Activated T-helper 2 cell treated with anti-CD3 and anti-CD28 coated beads, Interferon-gamma antibody, Interleukin-2, Interleukin-4, amounts not matched to agents 10 μg/mL and 5 μg/mL and 100 μg/mL, durations not matched to agents 14 hours and 24 hours and 36 hours (primary cell): ENCODE measurements at regions not wholly inside any gene's neighbourhood (a gene's known extent, or its start where the extent isn't known, plus 50 kb on each side); places are given as distances from the start of the nearest gene placed in this dataset.

ENCODE experiments used
- DNase-seq: peaks from one replicate; pipeline ENCODE4 v3.0.0; 2021; ENCODE audit warnings: low spot score
- H3K27ac Mint-ChIP-seq: one replicate; pipeline ENCODE4 v1.8.0; 2021; ENCODE audit warnings: mixed read lengths
- H3K27me3 Mint-ChIP-seq: one replicate; pipeline ENCODE4 v1.8.0; 2021; ENCODE audit warnings: low read depth, mixed read lengths
- H3K36me3 Mint-ChIP-seq: one replicate; pipeline ENCODE4 v1.8.0; 2021; ENCODE audit warnings: low read depth, mixed read lengths
- H3K4me1 Mint-ChIP-seq: one replicate; pipeline ENCODE4 v1.8.0; 2021; ENCODE audit warnings: low read depth, mixed read lengths
- H3K4me3 Mint-ChIP-seq: one replicate; pipeline ENCODE4 v1.8.0; 2021; ENCODE audit warnings: low read depth, mild to moderate bottlenecking, moderate library complexity, mixed read lengths
- H3K9me3 Mint-ChIP-seq: one replicate; pipeline ENCODE4 v1.8.0; 2021; ENCODE audit warnings: mixed read lengths
- intact Hi-C: fragments of 100-400 bp; cut with micrococcal nuclease; formaldehyde crosslinking; loops from one replicate; pipeline ENCODE4 v1.15.1; 2023

DNA sequence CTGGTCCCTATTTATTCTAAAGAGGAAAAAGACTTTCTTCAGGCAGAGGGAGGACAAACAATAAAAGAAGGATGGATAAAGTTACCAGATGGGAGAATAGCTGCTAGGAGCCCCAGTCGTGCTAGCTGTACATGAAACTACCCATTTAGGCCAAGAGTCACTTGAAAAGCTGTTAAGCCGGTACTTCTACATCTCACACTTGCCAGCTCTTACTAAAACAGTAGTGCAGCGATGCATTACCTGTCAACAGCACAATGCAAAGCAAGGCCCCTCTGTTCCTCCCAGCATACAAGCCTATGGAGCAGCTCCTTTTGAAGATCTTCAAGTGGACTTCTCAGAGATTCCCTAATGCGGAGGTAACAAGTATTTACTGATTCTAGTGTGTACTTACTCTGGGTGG, 1138.8 kb downstream of the ARAP2 start:
- H3K27me3 Mint-ChIP-seq: no peaks in the 10 kb centered on the region
- H3K4me1 Mint-ChIP-seq: no peaks in the 10 kb centered on the region
- DNase-seq: no peak
- no peak overlapping the region for H3K4me3 Mint-ChIP-seq
- peaks cover 17% of the 10 kb centered on the region for H3K9me3 Mint-ChIP-seq
- no peak overlapping the region for H3K27ac Mint-ChIP-seq
- intact Hi-C loops: no loop called here
- H3K36me3 Mint-ChIP-seq: no peaks in the 10 kb centered on the region

DNA sequence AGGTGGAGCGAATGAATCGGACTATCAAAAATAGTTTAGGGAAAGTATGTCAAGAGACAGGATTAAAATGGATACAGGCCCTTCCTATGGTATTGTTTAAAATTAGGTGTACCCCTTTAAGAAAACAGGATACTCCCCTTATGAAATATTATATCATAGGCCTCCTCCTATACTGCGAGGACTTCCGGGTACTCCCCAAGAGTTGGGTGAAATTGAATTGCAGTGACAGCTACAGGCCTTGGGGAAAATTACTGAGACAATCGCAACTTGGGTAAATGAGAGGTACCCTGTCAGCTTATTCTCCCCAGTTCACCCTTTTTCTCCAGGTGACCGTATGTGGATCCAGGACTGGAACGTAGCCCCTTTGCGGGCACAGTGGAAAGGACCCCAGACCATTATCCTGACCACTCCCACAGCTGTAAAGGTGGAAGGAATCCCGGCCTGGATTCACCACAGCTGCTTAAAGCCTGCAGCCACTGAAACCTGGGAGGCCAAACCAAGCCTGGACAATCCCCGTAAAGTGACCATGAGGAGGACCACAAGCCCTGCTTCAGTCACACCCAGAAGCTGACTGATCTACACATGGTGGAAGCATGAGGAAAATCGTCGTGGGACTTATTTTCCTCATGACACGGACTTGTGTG, 1138.1 kb downstream of the ARAP2 start:
- no peaks in the 10 kb centered on the region for H3K36me3 Mint-ChIP-seq
- intact Hi-C loops: no loop called here
- no peaks in the 10 kb centered on the region for H3K4me1 Mint-ChIP-seq
- peaks cover 16% of the 10 kb centered on the region for H3K9me3 Mint-ChIP-seq
- no peak overlapping the region for H3K27ac Mint-ChIP-seq
- H3K27me3 Mint-ChIP-seq: no peaks in the 10 kb centered on the region
- H3K4me3 Mint-ChIP-seq: no peak overlapping the region
- no peak for DNase-seq

DNA sequence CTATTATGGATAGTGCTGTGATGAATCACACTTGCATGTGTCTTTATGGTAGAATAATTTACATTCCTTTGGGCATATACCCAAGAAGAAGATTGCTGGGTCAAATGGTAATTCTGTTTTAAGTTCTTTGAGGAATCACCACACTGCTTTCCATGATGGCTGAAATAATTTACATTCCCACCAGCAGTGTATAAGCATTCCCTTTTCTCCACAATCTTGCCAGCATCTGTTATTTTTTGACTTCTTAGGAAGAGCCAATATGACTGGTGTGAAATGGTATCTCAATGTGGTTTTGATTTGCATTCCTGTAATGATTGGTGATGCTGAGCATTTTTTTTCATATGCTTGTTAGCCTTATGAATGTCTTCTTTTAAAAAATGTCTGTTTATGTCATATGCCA, 1120.2 kb downstream of the ARAP2 start:
- Mint-ChIP-seq H3K36me3 (no peaks in the 10 kb centered on the region), H3K4me1 (no peaks in the 10 kb centered on the region), H3K27ac (no peak overlapping the region), H3K4me3 (no peak overlapping the region), H3K27me3 (no peaks in the 10 kb centered on the region), H3K9me3 (no peaks in the 10 kb centered on the region)
- DNase-seq: no peak
- intact Hi-C loops: no loop called here

DNA sequence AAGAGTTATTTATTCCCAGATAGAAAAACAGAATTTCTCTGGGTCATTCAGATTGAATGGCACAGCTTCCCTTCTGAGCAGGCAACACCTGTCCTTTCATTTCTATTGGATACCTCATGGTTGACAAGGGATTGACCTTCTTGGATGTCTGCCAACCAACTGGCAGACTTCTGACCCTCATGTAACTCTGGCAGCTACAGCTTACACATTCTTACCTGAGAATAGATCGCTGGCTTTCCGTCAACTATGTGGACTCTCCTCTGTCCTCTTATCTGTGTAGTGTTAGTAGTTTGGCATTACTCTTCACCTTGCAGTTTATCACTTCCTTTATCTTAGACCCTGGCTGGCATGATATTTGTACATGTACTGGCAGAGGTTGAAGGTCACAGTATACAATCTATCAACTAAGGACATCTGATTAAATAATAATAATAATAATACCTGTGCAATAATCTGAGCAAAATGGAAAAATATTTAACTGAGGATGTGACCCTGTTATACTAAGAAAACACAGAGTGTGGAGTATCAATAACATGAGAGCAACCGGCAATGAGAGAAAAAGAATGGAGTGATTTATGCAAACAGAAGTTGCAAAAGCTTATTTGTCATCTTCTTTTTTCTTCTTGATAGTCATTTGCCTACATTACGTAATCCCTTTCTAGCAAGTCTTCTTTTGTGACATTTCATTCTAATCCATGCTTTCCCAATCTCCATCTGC, 1118.2 kb downstream of the ARAP2 start:
- no peaks in the 10 kb centered on the region for H3K9me3 Mint-ChIP-seq
- intact Hi-C loops: no loop called here
- no peak for DNase-seq
- no peaks in the 10 kb centered on the region for H3K27me3 Mint-ChIP-seq
- no peak overlapping the region for H3K4me3 Mint-ChIP-seq
- no peak overlapping the region for H3K27ac Mint-ChIP-seq
- no peaks in the 10 kb centered on the region for H3K4me1 Mint-ChIP-seq
- no peaks in the 10 kb centered on the region for H3K36me3 Mint-ChIP-seq

- Mint-ChIP-seq H3K4me1 (no peaks in the 10 kb centered on the region), H3K4me3 (no peak overlapping the region), H3K36me3 (no peaks in the 10 kb centered on the region), H3K9me3 (peaks cover 11% of the 10 kb centered on the region), H3K27me3 (no peaks in the 10 kb centered on the region), H3K27ac (no peak overlapping the region)
- DNase-seq: no peak
- intact Hi-C loops: no loop called here
These were observed 1105.9 kb downstream of the ARAP2 start for GRCh38 chr4:35138449-35138848.

GRCh38 chr4:35147761-35148160, 1096.6 kb downstream of the ARAP2 start:
- peaks cover 27% of the 10 kb centered on the region for H3K9me3 Mint-ChIP-seq
- intact Hi-C loops: no loop called here
- no peaks in the 10 kb centered on the region for H3K4me1 Mint-ChIP-seq
- no peak overlapping the region for H3K27ac Mint-ChIP-seq
- H3K27me3 Mint-ChIP-seq: no peaks in the 10 kb centered on the region
- H3K36me3 Mint-ChIP-seq: no peaks in the 10 kb centered on the region
- no peak overlapping the region for H3K4me3 Mint-ChIP-seq
- no peak for DNase-seq

GRCh38 chr4:35151816-35152572, 1092.3 kb downstream of the ARAP2 start:
- H3K36me3 Mint-ChIP-seq: no peaks in the 10 kb centered on the region
- peaks cover 12% of the 10 kb centered on the region for H3K9me3 Mint-ChIP-seq
- H3K4me3 Mint-ChIP-seq: no peak overlapping the region
- no peaks in the 10 kb centered on the region for H3K4me1 Mint-ChIP-seq
- DNase-seq: no peak
- intact Hi-C loops: loop anchor here (10.0 kb wide), 1 partner anchor 283 kb away; no protein-coding TSS in a partner anchor
- H3K27me3 Mint-ChIP-seq: no peaks in the 10 kb centered on the region
- no peak overlapping the region for H3K27ac Mint-ChIP-seq

DNA sequence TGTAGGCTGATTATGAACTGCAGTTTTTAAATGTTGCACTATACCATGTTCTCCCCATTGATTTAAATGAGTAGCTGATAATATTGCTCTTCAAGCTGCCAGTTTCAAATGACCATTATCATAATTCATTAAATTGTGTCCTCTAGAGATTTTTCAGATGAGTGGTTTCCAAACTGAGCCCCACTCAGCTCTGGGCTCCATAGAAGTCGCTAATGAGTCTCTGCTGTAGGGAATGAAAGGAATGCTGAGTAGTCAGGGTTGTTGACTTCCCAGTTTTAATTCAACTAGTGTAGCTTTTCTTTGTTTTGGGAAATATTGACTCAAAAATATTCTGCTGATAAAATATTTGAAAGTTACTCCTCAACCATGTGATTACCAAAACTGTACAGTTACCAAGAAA, 1081.1 kb downstream of the ARAP2 start:
- H3K9me3 Mint-ChIP-seq: no peaks in the 10 kb centered on the region
- H3K4me1 Mint-ChIP-seq: no peaks in the 10 kb centered on the region
- H3K4me3 Mint-ChIP-seq: no peak overlapping the region
- H3K36me3 Mint-ChIP-seq: no peaks in the 10 kb centered on the region
- DNase-seq: no peak
- H3K27me3 Mint-ChIP-seq: no peaks in the 10 kb centered on the region
- intact Hi-C loops: no loop called here
- H3K27ac Mint-ChIP-seq: no peak overlapping the region

DNA sequence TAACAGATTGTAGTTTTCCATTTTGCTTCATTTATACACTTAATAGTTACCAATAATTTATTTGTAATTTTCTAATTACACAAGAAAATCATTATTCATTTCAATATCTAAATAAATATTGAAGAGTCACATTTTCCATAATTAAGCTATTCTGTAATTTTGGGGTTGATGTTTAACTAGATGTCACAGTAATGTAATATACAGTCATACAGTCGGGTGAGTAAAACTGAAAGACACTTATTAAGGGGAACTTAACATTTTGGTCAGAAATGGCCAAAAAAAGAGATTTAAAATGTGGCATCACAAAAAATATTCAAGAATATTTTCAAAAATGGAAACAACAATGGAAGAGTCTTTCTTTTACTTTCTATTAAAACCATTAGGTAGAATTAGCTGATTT, 1080.3 kb downstream of the ARAP2 start:
- H3K27ac Mint-ChIP-seq: no peak overlapping the region
- intact Hi-C loops: no loop called here
- H3K4me1 Mint-ChIP-seq: no peaks in the 10 kb centered on the region
- H3K36me3 Mint-ChIP-seq: no peaks in the 10 kb centered on the region
- DNase-seq: no peak
- no peaks in the 10 kb centered on the region for H3K9me3 Mint-ChIP-seq
- H3K4me3 Mint-ChIP-seq: no peak overlapping the region
- H3K27me3 Mint-ChIP-seq: no peaks in the 10 kb centered on the region

GRCh38 chr4:35166466-35166865, 1077.8 kb downstream of the ARAP2 start:
- Mint-ChIP-seq H3K36me3 (no peaks in the 10 kb centered on the region), H3K4me3 (no peak overlapping the region), H3K27me3 (no peaks in the 10 kb centered on the region), H3K27ac (no peak overlapping the region), H3K4me1 (no peaks in the 10 kb centered on the region), H3K9me3 (no peaks in the 10 kb centered on the region)
- intact Hi-C loops: no loop called here
- no peak for DNase-seq

GRCh38 chr4:35167385-35167784, 1076.9 kb downstream of the ARAP2 start:
- no peak for DNase-seq
- H3K27ac Mint-ChIP-seq: no peak overlapping the region
- intact Hi-C loops: no loop called here
- no peaks in the 10 kb centered on the region for H3K36me3 Mint-ChIP-seq
- no peaks in the 10 kb centered on the region for H3K4me1 Mint-ChIP-seq
- H3K9me3 Mint-ChIP-seq: no peaks in the 10 kb centered on the region
- no peaks in the 10 kb centered on the region for H3K27me3 Mint-ChIP-seq
- H3K4me3 Mint-ChIP-seq: no peak overlapping the region

GRCh38 chr4:35175487-35175886, 1068.8 kb downstream of the ARAP2 start:
- H3K9me3 Mint-ChIP-seq: no peaks in the 10 kb centered on the region
- DNase-seq: no peak
- H3K27ac Mint-ChIP-seq: no peak overlapping the region
- H3K4me1 Mint-ChIP-seq: no peaks in the 10 kb centered on the region
- intact Hi-C loops: no loop called here
- no peaks in the 10 kb centered on the region for H3K27me3 Mint-ChIP-seq
- H3K36me3 Mint-ChIP-seq: no peaks in the 10 kb centered on the region
- H3K4me3 Mint-ChIP-seq: no peak overlapping the region

GRCh38 chr4:35175894-35176293, 1068.4 kb downstream of the ARAP2 start:
- H3K36me3 Mint-ChIP-seq: no peaks in the 10 kb centered on the region
- no peaks in the 10 kb centered on the region for H3K27me3 Mint-ChIP-seq
- no peaks in the 10 kb centered on the region for H3K9me3 Mint-ChIP-seq
- intact Hi-C loops: no loop called here
- H3K27ac Mint-ChIP-seq: no peak overlapping the region
- DNase-seq: no peak
- H3K4me1 Mint-ChIP-seq: no peaks in the 10 kb centered on the region
- H3K4me3 Mint-ChIP-seq: no peak overlapping the region
